HG03045 (cell line): ENCODE measurements at regions not wholly inside any gene's neighbourhood (a gene's known extent, or its start where the extent isn't known, plus 50 kb on each side); places are given as distances from the start of the nearest gene placed in this dataset.

ENCODE experiments used
- ATAC-seq: cut with Tn5 transposase; IDR thresholded peaks from one replicate; pipeline ENCODE4 v1.9.1; 2021; ENCODE audit warnings: mild to moderate bottlenecking, moderate library complexity; ENCODE audit not compliant: unreplicated experiment

DNA sequence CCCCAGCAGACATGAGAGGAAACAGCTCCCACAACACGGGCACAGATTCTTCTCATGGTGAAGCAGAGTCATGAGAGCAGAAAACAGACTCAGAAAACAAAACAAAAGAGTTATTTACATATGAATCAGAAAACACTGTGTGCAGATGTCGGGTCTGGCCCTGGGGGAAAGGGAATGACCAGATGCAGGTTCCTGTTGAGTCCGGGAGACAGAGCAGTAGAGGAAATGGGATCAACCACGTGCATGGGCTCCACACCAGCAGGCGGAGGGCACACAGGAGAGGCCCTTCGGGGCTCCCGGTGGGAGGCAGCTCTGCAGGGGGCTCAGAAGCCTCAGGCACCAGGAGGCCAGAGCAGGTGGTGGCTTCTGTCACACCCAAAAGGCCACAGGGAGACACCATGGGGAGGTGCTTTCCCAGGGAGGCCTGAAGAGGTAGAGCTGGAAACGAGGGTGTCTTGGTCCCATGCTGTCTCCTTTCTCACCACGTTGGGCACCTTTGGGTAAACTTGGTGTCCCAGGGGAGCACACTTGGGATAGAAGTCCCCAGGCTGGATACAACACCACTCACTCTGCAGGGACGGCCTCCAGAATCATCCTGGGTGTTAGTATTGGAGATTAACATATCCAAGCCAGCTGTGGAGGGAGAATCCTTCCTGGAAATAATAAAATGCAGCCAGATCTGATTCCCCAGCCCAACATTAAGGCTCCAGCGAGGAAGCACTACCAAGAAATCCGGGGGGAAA is 764.7 kb downstream of the BRD1 start:
- ATAC-seq = no peak

DNA sequence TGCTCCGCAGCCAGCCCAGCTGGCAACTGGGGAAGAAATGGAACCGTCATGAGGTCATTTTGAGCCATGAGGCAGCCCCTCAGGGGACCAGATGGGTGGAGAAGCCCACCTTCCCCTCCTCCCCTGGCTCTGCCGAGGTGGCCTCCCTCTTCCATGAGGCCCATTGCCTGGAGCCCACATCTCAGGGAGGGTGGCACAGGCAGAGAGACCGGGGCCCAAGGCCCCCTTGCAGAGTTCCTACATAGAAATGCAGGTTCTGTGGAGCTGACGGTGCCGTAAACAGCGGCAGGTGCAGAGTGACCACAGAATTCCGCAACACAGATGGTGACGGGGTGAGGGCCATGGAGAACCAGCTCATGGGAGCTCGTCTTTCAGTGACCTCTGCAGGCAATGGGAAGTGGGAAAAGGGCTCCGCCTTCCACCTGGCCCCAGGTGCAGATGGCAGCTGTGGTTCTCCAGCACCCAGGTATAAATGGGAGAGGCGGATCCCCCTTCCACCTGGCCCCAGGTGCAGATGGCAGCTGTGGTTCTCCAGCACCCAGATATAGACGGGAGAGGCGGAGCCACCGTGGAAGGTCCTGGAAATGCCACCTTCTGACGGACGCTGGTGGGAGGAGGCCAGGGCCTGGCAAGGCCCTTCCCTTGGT is 765.4 kb downstream of the BRD1 start:
- ATAC-seq = no peak

DNA sequence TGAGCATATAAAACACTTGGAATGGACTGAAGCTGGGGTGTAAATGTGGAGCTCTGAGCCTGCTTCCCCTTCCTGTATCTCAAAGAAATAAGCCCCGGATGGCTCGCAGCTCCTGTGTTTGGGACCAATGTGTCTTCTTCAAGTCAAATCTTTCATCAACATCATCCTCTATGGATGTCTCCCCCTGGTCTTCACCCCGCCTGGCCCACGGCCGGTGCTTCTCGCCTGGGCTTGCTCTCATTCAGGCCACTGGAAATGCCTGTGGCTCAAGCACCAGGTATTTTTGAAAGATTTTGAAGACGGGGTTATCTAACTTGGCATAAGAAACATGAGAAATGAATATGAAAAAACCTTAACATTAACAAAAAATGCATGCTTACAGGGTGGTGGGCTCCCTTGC is 769.8 kb downstream of the BRD1 start:
- ATAC-seq = no peak

DNA sequence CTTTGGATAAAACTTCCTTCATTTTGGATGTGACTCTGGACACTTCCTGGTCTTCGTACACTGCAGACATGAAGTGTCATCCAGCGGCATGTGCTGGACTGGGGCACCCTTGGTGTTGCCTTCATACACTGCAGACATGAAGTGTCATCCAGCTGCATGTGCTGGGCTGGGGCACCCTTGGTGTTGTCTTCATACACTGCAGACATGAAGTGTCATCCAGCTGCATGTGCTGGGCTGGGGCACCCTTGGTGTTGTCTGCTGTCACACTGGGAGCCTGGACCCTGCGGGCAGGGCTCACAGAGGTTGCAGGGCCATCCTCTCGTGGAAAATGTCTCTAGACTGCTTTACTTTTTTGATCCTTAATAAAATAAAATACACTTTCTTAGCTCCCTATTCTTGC is 771.4 kb downstream of the BRD1 start:
- ATAC-seq = no peak

DNA sequence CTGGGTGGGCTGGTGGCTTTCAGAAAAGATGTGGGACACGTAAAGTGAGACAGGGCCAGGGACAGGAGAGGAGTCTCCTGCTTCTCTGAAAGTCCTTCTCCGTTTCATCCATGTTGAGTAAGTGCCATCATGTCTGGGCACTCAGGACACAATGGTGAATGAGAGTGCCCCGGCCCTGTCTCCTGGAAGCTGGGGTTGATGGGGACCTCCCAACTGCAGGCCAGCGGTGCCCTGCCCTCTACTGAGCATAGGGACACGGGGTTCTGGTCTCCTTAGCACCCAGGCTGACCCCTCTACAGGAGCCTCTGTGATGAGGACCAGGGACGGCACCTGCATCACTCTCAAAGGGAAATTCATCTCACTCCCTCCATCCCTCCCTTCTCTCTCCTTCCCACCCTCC is 772.3 kb downstream of the BRD1 start:
- ATAC-seq = no peak

DNA sequence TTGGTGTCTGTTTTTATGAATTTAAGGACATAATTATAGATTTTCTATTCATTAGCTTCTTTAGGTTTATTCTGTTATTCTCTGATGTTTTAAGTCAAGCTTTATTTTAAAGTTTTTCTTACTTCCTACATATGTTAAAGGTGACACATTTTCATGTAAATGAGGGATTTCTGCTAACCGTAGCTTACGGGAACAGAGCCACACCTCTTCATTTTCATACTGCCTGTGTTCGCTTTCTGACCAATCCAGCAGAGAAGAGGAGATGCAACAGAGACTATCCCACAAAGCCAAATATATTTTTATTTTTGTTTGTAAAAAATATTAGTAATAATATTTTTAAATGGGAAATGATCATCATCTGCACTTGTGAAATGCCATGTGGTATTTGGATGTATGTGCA is 774.1 kb downstream of the BRD1 start:
- ATAC-seq = no peak

DNA sequence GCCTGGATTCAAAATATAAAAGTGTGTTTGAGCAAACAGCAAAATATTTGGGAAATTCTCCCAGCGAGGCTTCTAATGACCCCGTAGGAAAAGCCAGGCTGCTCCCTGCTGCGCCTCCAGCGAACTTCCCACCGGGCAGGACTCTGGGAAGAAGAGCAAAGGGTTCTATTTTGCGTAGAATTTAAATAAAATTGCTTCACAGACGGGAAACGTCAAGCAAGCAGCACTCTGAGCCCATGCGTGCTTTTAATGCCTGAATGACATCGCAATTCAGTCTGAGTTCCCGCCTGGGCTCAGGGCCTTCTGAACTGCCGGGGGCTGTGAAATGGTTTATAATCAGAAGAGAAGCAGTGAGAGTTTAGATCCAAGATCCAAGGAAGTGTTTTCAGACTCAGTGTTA is 775.1 kb downstream of the BRD1 start:
- ATAC-seq = no peak

DNA sequence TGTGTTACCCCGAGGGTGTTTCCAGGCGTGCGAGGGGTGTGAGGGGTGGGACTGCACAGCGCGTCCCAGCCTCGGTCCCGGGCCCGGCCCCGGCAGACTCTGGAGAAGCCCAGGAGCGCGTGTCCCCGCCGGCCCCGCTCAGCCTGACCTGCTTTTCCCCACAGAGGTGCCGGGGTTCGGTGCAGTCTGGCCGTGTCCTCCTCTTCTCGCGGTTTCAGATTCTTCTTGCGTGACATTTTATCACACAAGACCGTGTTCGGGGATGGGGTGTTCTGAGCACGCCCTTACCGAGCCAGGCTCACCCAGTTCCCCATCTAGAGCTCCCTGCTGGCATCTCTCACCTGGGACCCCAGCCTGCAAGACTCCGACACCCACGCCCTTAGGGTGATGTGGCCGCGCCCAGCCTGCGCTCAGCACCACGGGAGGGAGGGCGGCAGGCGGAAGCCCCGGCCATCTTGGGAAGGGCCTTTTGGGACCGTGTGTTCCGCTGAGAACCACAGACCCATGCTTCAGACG is 775.6 kb downstream of the BRD1 start:
- no peak for ATAC-seq

DNA sequence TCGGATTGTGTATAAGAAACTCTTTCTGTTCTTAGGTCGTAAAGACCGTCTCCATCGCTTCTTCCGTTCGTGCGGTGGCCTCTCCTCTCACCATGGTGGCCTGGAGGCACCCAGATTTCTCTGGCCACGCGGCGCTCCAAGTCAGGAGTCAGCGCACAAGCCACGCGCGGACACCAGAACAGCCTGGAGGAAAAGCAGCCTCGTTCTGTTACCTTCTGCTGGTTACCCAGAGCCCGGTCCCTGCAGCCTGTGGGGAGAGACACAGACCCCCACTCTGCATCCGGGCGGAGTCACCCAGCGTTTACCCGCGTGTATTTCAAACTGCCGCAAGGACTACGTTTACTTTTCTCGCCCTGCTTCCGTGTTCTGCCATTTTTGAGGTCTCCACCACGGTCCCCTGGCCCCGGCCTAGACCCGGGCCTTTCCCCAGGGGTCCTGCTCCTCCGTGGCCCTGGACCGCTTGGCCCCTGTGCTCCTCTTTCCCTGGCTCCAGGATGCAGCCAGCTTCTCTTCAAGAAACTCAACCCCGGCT is 776.1 kb downstream of the BRD1 start:
- no peak for ATAC-seq

DNA sequence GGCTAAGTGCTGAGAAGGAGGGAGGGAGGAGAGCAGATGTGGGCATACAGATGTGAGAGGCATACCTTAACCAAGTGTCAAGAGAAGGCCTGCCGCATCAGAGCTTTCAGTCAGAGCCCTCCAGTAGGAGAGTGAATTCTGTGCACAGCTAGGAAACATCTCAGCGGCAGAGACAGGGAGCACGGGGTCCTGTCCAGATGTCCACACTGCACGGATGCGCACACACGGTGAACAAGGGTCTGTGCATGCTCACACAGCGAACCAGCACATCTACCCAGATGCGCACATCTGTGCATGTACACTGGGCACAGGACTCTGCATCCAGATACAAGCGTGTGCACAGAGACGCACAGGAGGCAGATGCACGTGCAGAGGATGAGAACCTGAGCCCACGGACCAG is 778.0 kb downstream of the BRD1 start:
- ATAC-seq = no peak

DNA sequence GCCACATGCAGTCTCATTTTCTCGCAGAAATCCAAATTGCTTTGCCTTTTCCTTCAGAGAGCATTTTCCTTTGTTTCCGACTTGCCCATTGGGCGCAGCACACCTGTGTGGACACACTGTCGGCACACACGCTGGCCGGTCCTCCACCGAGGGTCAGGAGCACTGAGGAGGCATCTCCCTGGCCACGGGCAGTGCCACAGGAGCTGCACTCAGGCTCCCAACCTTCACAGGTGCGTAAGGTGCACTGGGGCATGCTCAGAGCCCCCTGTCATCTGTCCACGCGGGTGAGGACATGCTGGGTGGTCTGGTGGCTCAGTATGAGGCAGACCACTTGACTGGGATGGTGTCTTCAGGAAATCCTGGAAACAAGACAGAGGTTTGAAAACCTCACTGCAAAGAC is 779.1 kb downstream of the BRD1 start:
- no peak for ATAC-seq

DNA sequence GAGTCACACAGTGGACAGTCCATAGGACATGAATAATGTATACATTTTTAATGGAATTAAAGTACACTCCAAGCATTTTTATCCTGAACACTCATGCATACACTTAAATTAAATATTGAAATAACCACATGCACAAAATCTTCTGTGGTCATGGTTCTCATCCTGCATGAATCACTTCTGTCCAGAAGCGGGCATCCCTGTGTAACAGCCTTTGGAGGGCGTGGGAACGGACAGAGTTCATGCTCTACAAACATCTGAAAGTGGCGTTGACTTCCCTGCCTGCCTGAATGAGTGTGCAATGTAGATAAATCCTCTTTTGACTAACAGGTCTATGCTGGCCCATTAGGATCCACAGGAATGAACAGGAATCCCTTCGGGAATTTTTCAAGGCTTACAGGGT is 780.2 kb downstream of the BRD1 start:
- ATAC-seq = no peak

DNA sequence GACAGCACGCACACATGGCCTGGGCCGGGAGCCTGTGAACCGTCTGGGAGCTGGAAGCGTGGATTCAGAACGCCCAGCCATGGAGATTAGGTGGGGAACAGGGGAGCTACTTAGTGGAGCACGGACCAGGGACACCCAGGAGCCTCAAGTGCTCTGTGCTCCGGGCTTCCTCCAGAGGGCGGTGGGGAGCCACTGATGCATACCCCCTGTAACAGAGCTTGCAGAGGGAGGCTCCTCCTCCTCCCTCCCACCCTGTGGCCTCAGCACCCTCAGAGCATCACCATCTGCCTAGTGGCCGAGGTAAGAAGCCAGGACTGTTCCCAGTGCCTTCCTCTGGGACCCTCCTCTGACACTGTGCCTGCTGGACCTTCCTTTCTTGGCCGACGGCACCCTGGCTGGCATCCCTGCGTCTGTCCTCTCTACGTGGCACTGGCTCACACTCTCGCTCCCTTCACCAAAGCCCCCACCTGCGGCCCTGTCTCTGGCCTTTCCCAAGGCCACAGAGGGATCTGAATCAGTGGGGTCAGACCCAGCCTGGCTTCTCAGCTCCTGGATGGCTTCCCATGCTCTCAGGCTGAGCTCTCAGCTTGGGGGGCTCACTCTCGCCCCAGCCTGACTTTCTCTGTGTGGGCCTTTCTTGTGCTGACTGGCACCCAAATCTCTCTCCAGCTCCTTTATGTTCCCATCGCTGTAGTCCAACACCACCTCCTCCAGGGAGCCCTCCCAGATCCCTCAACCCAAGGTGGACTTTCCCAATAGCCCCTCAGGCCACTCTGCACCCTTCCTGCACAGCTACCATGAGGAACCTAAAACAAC is 780.9 kb downstream of the BRD1 start:
- ATAC-seq = no peak

DNA sequence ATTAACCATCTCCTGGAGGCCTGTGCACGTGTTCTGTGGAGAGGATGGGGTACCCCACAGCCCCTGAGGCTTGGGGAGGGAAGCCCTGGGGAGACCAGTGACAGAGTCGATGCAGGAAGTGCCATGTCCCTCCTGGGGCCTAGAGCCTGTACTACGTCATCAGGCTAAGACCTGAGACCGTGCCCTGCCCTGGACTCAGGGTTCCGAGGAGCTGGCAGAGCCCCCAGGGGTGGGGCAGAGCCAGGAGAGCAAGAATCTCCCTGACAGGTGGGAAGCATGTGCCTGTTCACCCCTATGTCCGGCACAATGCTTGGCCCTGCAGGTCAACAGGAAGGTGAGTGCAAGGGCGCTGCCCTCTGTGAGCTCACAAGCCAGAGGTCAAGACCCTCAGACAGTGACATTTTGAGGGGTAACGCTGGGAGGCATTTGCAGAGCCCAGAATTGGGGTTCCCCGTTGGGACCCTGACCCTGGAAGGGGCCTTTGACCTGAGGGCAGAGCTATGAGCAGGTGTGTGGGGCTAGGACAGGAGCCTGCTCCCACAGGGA is 781.6 kb downstream of the BRD1 start:
- ATAC-seq = no peak

DNA sequence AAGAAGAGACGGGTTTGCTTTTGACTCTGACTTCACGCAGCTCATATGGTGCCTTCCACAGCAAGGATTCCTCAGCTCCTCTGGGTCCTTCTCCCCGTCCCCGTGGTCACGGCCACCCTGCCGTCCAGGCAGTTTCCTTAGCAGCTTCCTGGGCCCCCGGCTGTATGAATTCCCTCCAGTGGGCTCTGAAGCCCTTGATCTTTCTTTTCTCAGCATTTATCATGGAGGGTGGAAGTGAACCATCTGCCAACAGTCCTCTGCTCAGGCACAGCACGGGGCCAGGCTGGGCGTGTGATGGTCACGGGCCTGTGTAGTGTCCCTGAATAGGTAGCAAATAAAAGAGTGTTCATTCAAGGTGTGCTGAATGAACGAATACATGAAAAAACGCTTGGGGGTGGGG is 782.4 kb downstream of the BRD1 start:
- no peak for ATAC-seq

DNA sequence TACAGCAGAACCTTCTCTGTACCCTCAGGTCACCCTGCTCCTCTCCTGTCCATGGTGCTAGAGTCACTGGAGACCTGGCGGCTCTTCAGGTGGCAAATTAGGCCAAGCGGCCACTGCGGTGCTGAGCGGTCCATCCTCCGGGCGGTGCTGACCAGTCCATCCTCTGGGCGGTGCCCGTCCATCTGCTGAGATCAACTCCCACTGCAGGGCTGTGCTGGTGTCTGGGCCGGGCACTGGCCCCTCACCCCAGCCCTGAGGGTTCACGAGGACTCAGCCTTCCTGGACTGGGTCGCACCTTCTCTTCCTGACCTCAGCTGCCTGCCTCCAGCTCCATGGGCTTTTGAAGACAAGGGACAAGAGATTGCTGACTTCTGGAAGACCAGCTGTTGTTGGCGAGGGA is 782.9 kb downstream of the BRD1 start:
- ATAC-seq = no peak

DNA sequence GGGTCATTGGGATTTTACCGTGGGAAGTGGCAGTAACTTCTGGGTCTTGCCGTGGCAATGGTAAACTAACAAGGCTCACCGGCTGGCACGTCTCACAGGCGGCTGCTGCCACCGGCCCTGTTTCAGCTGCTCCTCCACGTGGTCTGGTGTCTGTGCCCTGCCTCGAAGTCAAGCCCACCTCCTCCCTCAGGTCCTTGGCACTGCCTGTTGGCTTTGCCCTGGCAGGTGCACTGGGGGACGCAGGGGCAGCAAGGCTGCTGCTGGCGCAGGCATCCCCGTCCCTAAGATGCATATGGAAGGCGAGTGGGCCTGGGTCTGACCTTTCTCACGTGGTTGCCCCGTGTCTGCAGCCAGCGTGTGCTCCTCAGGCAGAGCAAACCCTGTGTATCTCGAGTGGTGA is 783.6 kb downstream of the BRD1 start:
- ATAC-seq = no peak

DNA sequence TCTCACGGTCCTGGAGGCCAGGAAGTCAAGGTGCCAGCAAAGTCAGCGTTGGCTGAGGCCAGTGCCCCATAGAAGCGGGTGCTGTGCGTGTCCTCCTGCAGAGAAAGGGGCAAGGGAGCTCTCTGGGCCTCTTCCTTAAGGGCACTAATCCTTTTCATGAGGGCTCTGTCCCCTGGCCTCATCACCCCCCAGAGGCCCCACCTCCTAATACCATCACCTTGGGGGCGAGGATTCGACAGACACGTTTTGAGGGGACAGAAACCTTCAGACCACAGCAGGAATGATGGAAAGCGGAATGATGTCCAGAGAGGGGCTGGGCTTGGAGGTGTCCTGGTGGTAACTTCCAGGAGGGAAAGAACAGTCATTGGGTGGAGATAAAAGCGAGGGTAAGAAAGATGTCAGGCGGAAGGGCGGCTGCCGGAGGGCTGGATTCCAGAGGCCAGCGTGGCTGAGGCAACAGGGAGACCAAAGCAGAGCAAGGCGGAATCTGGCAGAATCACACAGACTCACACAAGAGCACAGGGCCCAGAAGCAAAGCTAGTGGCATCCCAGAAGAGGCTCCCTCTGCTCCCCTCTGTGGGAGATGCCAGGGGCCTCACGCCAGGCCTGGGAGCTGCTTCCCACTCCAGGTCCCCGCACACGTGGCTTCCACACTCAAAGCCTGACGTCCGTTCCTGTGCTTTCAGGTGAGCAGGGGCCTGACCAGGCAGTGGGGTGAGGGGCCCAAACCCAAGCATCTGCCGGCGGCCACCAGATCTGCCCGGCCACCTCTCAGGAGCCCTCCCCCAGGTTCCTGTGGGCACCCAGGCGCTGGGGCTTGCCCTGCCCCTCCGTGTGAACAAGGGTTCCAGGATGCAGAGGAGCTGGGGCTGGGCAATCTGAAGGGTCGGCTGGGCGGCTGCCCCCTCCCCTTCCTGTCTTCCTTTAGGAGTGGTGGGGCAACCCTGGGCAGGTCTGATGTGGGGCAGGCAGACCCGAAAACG is 784.5 kb downstream of the BRD1 start:
- ATAC-seq = no peak

DNA sequence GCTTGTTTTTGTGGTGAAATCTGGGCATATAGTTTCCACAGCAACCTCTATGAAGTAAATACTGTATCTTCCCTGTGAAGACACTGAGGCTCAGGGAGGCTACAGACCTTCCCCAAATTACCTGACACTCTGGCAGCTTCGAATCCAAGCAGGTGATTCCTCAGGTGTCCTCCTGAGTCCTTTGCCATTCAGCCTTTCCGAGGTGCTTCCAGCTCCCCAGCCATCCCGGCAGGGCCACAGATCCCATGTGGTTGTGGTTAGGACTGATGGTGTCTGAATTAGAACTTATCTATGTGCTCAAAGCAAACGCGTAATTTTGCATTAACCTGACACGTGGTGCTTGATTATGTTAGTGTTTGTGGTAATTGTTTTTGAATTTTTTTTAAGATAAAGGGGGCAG is 785.6 kb downstream of the BRD1 start:
- no peak for ATAC-seq
